KMS-11 (cell line): ENCODE measurements at regions not wholly inside any gene's neighbourhood (a gene's known extent, or its start where the extent isn't known, plus 50 kb on each side); places are given as distances from the start of the nearest gene placed in this dataset.

Experiments
- H2AFZ ChIP-seq: fragments of 200-600 bp; sonication (generic); 2 replicates; pipeline ENCODE4 v1.6.1; 2016; ENCODE audit warnings: antibody characterized with exemption, mixed run types, low read depth
- H3K27ac ChIP-seq: fragments of 200-600 bp; sonication (generic); 2 replicates; pipeline ENCODE4 v1.6.1; 2016; ENCODE audit warnings: mild to moderate bottlenecking, mixed run types
- H3K27me3 ChIP-seq: fragments of 200-600 bp; sonication (generic); 2 replicates; pipeline ENCODE4 v1.6.1; 2017; ENCODE audit warnings: mild to moderate bottlenecking, low read depth, mixed run types, moderate library complexity; ENCODE audit not compliant: insufficient read depth
- H3K36me3 ChIP-seq: fragments of 200-600 bp; sonication (generic); 2 replicates; pipeline ENCODE4 v1.6.1; 2017; ENCODE audit warnings: mild to moderate bottlenecking, mixed run types; ENCODE audit not compliant: insufficient read depth
- H3K4me1 ChIP-seq: fragments of 200-600 bp; sonication (generic); 2 replicates; pipeline ENCODE4 v1.6.1; 2016; ENCODE audit warnings: mild to moderate bottlenecking, low read depth, mixed run types; ENCODE audit not compliant: poor library complexity, severe bottlenecking
- H3K4me2 ChIP-seq: fragments of 200-600 bp; sonication (generic); 2 replicates; pipeline ENCODE4 v1.7.0; 2016; ENCODE audit warnings: mild to moderate bottlenecking, mixed run types
- H3K4me3 ChIP-seq: fragments of 200-600 bp; sonication (generic); IDR thresholded peaks from 2 replicates; pipeline ENCODE4 v1.6.1; 2017; ENCODE audit warnings: low read depth, low read length, mixed read lengths; ENCODE audit not compliant: insufficient read depth
- H3K79me2 ChIP-seq: fragments of 200-600 bp; sonication (generic); 2 replicates; pipeline ENCODE4 v1.6.1; 2016; ENCODE audit warnings: low read depth, mixed run types; ENCODE audit not compliant: insufficient read depth
- H3K9ac ChIP-seq: fragments of 200-600 bp; sonication (generic); 2 replicates; pipeline ENCODE4 v1.6.1; 2016; ENCODE audit warnings: mild to moderate bottlenecking, mixed run types
- H4K20me1 ChIP-seq: fragments of 200-600 bp; sonication (generic); 2 replicates; pipeline ENCODE4 v1.6.1; 2016; ENCODE audit warnings: mild to moderate bottlenecking, mixed run types; ENCODE audit not compliant: insufficient read depth
- TF ChIP-seq, protein P1 (sequence below): fragments of 200-600 bp; sonication (generic); conservative IDR thresholded peaks from 2 replicates; pipeline ENCODE4 v1.6.1; 2017; ENCODE audit warnings: low read depth, mild to moderate bottlenecking, antibody characterized with exemption, low read length, moderate library complexity, mixed read lengths

GRCh38 chr14:56962444-56963080 is 152.3 kb upstream of the OTX2 start:
- no peaks in the 10 kb centered on the region for H4K20me1 ChIP-seq
- H3K9ac ChIP-seq, result no peak overlapping the region
- no peaks in the 10 kb centered on the region for H3K27me3 ChIP-seq
- H3K4me2 ChIP-seq, result no peak overlapping the region
- TF ChIP-seq, protein P1, sequence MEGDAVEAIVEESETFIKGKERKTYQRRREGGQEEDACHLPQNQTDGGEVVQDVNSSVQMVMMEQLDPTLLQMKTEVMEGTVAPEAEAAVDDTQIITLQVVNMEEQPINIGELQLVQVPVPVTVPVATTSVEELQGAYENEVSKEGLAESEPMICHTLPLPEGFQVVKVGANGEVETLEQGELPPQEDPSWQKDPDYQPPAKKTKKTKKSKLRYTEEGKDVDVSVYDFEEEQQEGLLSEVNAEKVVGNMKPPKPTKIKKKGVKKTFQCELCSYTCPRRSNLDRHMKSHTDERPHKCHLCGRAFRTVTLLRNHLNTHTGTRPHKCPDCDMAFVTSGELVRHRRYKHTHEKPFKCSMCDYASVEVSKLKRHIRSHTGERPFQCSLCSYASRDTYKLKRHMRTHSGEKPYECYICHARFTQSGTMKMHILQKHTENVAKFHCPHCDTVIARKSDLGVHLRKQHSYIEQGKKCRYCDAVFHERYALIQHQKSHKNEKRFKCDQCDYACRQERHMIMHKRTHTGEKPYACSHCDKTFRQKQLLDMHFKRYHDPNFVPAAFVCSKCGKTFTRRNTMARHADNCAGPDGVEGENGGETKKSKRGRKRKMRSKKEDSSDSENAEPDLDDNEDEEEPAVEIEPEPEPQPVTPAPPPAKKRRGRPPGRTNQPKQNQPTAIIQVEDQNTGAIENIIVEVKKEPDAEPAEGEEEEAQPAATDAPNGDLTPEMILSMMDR, result no peak
- no peak overlapping the region for H2AFZ ChIP-seq
- H3K79me2 ChIP-seq, result no peaks in the 10 kb centered on the region
- H3K4me3 ChIP-seq, result no peak overlapping the region
- H3K27ac ChIP-seq, result no peak overlapping the region
- H3K36me3 ChIP-seq, result no peaks in the 10 kb centered on the region
- H3K4me1 ChIP-seq, result no peaks in the 10 kb centered on the region

- H3K4me2 ChIP-seq, result no peak overlapping the region
- H3K79me2 ChIP-seq, result no peaks in the 10 kb centered on the region
- no peak overlapping the region for H3K9ac ChIP-seq
- no peak overlapping the region for H3K4me3 ChIP-seq
- H3K27ac ChIP-seq, result no peak overlapping the region
- H3K4me1 ChIP-seq, result no peaks in the 10 kb centered on the region
- H4K20me1 ChIP-seq, result no peaks in the 10 kb centered on the region
- no peak overlapping the region for H2AFZ ChIP-seq
- no peaks in the 10 kb centered on the region for H3K27me3 ChIP-seq
- H3K36me3 ChIP-seq, result no peaks in the 10 kb centered on the region
- TF ChIP-seq, protein P1, result no peak
Observed at GRCh38 chr14:56959869-56960268, 149.6 kb upstream of the OTX2 start.

- Histone ChIP-seq H2AFZ (no peak overlapping the region), H4K20me1 (no peaks in the 10 kb centered on the region), H3K9ac (no peak overlapping the region), H3K36me3 (no peaks in the 10 kb centered on the region), H3K27me3 (no peaks in the 10 kb centered on the region), H3K4me3 (no peak overlapping the region), H3K4me1 (no peaks in the 10 kb centered on the region), H3K27ac (no peak overlapping the region), H3K4me2 (no peak overlapping the region), H3K79me2 (no peaks in the 10 kb centered on the region)
- TF ChIP-seq, protein P1, result no peak
Observed at GRCh38 chr14:56959121-56959520, 148.8 kb upstream of the OTX2 start.

- Histone ChIP-seq H4K20me1 (no peaks in the 10 kb centered on the region), H3K4me1 (no peaks in the 10 kb centered on the region), H3K9ac (no peak overlapping the region), H2AFZ (no peak overlapping the region), H3K4me2 (no peak overlapping the region), H3K4me3 (no peak overlapping the region), H3K36me3 (no peaks in the 10 kb centered on the region), H3K27me3 (no peaks in the 10 kb centered on the region), H3K79me2 (no peaks in the 10 kb centered on the region), H3K27ac (no peak overlapping the region)
- TF ChIP-seq, protein P1, result no peak
Observed at GRCh38 chr14:56956182-56956581, 145.9 kb upstream of the OTX2 start.
